Transverse colon (tissue), 4 donors: ENCODE measurements at regions not wholly inside any gene's neighbourhood (a gene's known extent, or its start where the extent isn't known, plus 50 kb on each side); places are given as distances from the start of the nearest gene placed in this dataset.

Experiments used
- DNase-seq: peaks from one replicate; pipeline ENCODE4 v3.0.0-alpha.2; 2019
- H3K27ac ChIP-seq, 4 donors: fragments of 200-600 bp; sonication (generic); 2 replicates each; pipeline ENCODE4 v1.5.1; 2016 to 2018; ENCODE audit warnings: inconsistent platforms in 4 of 4
- H3K27me3 ChIP-seq: fragments of 200-600 bp; sonication (generic); 2 replicates; pipeline ENCODE4 v1.5.1; 2017; ENCODE audit warnings: inconsistent platforms
- H3K36me3 ChIP-seq, 4 donors: fragments of 200-600 bp; sonication (generic); 2 replicates each; pipeline ENCODE4 v1.5.1; 2017 to 2019; ENCODE audit warnings: inconsistent platforms in 4 of 4
- H3K4me1 ChIP-seq, 4 donors: fragments of 200-600 bp; sonication (generic); 2 replicates each; pipeline ENCODE4 v1.5.1; 2017 to 2020; ENCODE audit warnings: inconsistent platforms in 4 of 4
- H3K4me3 ChIP-seq, 4 donors: fragments of 200-600 bp; sonication (generic); 1 replicate in 1 of 4; 2 replicates in 3 of 4; pipeline versions ENCODE4 v1.5.1 to v1.6.1; 2017 to 2019; ENCODE audit warnings: inconsistent platforms in 4 of 4
- H3K9me3 ChIP-seq, 2 donors: fragments of 200-600 bp; sonication (generic); 2 replicates each; pipeline ENCODE4 v1.5.1; 2017 to 2019; ENCODE audit warnings: inconsistent platforms in 2 of 2
- EP300 ChIP-seq: sonication (generic); formaldehyde crosslinking; IDR thresholded peaks from one replicate; pipeline ENCODE4 v1.6.1; 2017; ENCODE audit warnings: antibody characterized with exemption, low read depth
- POLR2A ChIP-seq: fragments of 450-650 bp; IDR thresholded peaks from one replicate; pipeline ENCODE4 v1.6.1; 2016; ENCODE audit warnings: antibody characterized with exemption, mild to moderate bottlenecking, moderate library complexity
- POLR2AphosphoS5 ChIP-seq, 3 donors: sonication (generic); formaldehyde crosslinking; IDR thresholded peaks; one replicate each; pipeline ENCODE4 v1.6.1; 2016; ENCODE audit warnings: antibody characterized with exemption in 3 of 3
- WGBS, 2 donors: methylation state at CpG; one replicate each; pipeline ENCODE4 v1.1.5; 2018; ENCODE audit warnings: low coverage in 1 of 2; 5-methylcytosine and 5-hydroxymethylcytosine counted together
- in situ Hi-C, 4 donors: fragments of 200-750 bp; cut with MboI; loops; one replicate each; pipeline versions ENCODE4 v1.15.0 to v1.15.1; 2017; ENCODE audit warnings: low sequenced_read_pairs in 3 of 4, low pct_ligation_motif_present in 1 of 4, low pct_unique_long_range_greater_than_20kb in 1 of 4
- intact Hi-C: fragments of 100-400 bp; cut with DNase I; formaldehyde crosslinking; loops from one replicate; pipeline ENCODE4 v1.15.1; 2023; ENCODE audit warnings: low total_unique reads
- TF ChIP-seq, protein P1 (sequence below), 5 experiments: fragments of 200-600 bp in 3 of 5; fragments of 450-650 bp in 2 of 5; sonication (generic) in 3 of 5; IDR thresholded peaks; 1 replicate in 2 of 5; 2 replicates in 3 of 5; pipeline ENCODE4 v1.5.1; 2016 to 2017; ENCODE audit warnings: antibody characterized with exemption in 5 of 5, inconsistent platforms in 3 of 5, mild to moderate bottlenecking in 2 of 5, moderate library complexity in 1 of 5

GRCh38 chr11:26942356-26942755 is 51.6 kb upstream of the FIBIN start:
- Histone ChIP-seq H3K36me3 (no peaks in the 10 kb centered on the region), H3K9me3 (no peaks in the 10 kb centered on the region), H3K27me3 (no peaks in the 10 kb centered on the region), H3K4me1 (peaks cover 0 to 14% (median 2%) of the 10 kb centered on the region in 4 donors), H3K4me3 (no peak overlapping the region), H3K27ac (no peak overlapping the region)
- 65 to 72% methylated on average over 3 of the region's 3 CpGs for WGBS, 2 donors
- TF ChIP-seq, protein P1, sequence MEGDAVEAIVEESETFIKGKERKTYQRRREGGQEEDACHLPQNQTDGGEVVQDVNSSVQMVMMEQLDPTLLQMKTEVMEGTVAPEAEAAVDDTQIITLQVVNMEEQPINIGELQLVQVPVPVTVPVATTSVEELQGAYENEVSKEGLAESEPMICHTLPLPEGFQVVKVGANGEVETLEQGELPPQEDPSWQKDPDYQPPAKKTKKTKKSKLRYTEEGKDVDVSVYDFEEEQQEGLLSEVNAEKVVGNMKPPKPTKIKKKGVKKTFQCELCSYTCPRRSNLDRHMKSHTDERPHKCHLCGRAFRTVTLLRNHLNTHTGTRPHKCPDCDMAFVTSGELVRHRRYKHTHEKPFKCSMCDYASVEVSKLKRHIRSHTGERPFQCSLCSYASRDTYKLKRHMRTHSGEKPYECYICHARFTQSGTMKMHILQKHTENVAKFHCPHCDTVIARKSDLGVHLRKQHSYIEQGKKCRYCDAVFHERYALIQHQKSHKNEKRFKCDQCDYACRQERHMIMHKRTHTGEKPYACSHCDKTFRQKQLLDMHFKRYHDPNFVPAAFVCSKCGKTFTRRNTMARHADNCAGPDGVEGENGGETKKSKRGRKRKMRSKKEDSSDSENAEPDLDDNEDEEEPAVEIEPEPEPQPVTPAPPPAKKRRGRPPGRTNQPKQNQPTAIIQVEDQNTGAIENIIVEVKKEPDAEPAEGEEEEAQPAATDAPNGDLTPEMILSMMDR (IDR thresholded peaks at IDR 0.05): no peak
- TF ChIP-seq EP300 (no peak), POLR2A (no peak)
- DNase-seq: no peak
- in situ Hi-C loops (no loop called here), intact Hi-C loops (no loop called here)

DNA sequence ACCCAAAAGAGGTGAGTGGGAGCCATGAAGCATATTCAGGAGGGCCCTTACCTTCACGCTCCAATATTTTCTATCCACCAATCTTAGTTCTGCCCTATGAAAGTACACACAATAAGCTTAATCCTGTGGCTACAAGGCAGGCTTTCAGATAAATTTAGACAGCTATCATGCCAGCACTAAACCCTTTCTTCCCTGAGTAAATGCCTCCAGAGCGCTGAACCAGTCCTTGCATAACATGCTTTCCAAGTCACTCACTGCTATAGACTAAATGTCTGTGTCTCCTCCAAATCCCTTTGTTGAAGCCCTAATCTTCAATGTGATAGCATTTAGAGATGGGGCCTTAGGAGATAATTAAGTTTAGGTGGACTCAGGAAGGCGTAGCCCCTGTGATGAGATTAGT is 50.3 kb upstream of the FIBIN start:
- in situ Hi-C loops: no loop called here

More for the DNA sequence above, 50.3 kb upstream of the FIBIN start:
- intact Hi-C loops: no loop called here
- WGBS, 2 donors: 90 to 91% methylated on average over 3 of the region's 3 CpGs
- Histone ChIP-seq H3K36me3 (no peaks in the 10 kb centered on the region), H3K27me3 (no peaks in the 10 kb centered on the region), H3K4me3 (no peak overlapping the region), H3K4me1 (peaks cover 0 to 14% (median 2%) of the 10 kb centered on the region in 4 donors), H3K9me3 (no peaks in the 10 kb centered on the region), H3K27ac (no peak overlapping the region)
- DNase-seq: no peak
- TF ChIP-seq EP300 (no peak), POLR2A (no peak), POLR2AphosphoS5 (IDR thresholded peaks at IDR 0.05) (no peak)
- TF ChIP-seq, protein P1 (IDR thresholded peaks at IDR 0.05): no peak
